ENCODE measurements at regions not wholly inside any gene's neighbourhood (a gene's known extent, or its start where the extent isn't known, plus 50 kb on each side); places are given as distances from the start of the nearest gene placed in this dataset.

DNA sequence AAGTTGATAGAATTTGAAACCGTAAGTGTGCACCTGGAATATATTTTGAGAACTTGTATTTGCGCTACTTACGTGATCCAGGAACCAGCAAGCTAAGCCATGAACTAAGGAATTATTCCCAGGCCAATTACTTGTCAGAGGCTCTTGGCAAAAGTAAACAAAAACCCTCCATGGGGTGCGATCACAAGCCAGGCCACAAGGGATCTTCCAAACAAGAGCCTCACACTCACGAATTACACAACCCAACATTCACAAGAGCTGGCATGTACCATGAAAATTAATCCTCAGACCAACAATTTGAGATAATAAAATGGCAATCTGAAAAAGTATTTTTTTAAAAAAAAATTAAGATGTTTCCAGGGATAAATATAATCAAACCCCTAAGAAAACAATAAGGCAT, 467.0 kb upstream of the AKR1E2 start:
- H3K4me3 ChIP-seq (ENCODE audit: low read depth, low read length), result no peak overlapping the region
- TF ChIP-seq MAX (IDR thresholded peaks at IDR 0.05; ENCODE audit: low read depth, low read length) (no peak), MYC (IDR thresholded peaks at IDR 0.05; ENCODE audit: low read depth, low read length) (no peak), POLR2A (IDR thresholded peaks at IDR 0.05; ENCODE audit: extremely low read depth, insufficient read length) (no peak)
- TF ChIP-seq, protein P1, sequence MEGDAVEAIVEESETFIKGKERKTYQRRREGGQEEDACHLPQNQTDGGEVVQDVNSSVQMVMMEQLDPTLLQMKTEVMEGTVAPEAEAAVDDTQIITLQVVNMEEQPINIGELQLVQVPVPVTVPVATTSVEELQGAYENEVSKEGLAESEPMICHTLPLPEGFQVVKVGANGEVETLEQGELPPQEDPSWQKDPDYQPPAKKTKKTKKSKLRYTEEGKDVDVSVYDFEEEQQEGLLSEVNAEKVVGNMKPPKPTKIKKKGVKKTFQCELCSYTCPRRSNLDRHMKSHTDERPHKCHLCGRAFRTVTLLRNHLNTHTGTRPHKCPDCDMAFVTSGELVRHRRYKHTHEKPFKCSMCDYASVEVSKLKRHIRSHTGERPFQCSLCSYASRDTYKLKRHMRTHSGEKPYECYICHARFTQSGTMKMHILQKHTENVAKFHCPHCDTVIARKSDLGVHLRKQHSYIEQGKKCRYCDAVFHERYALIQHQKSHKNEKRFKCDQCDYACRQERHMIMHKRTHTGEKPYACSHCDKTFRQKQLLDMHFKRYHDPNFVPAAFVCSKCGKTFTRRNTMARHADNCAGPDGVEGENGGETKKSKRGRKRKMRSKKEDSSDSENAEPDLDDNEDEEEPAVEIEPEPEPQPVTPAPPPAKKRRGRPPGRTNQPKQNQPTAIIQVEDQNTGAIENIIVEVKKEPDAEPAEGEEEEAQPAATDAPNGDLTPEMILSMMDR (IDR thresholded peaks at IDR 0.05; ENCODE audit: low read depth, low read length), result no peak
- DNase-seq (ENCODE audit: low read depth), result no peak

- no peak for TF ChIP-seq MYC (IDR thresholded peaks at IDR 0.05; ENCODE audit: low read depth, low read length)
- TF ChIP-seq, protein P1 (IDR thresholded peaks at IDR 0.05; ENCODE audit: low read depth, low read length), result no peak
- no peak for TF ChIP-seq POLR2A (IDR thresholded peaks at IDR 0.05; ENCODE audit: extremely low read depth, insufficient read length)
- no peak for TF ChIP-seq MAX (IDR thresholded peaks at IDR 0.05; ENCODE audit: low read depth, low read length)
- DNase-seq (ENCODE audit: low read depth), result no peak
- H3K4me3 ChIP-seq (ENCODE audit: low read depth, low read length), result no peak overlapping the region
Measured at GRCh38 chr10:4357911-4358310, 468.1 kb upstream of the AKR1E2 start.

DNA sequence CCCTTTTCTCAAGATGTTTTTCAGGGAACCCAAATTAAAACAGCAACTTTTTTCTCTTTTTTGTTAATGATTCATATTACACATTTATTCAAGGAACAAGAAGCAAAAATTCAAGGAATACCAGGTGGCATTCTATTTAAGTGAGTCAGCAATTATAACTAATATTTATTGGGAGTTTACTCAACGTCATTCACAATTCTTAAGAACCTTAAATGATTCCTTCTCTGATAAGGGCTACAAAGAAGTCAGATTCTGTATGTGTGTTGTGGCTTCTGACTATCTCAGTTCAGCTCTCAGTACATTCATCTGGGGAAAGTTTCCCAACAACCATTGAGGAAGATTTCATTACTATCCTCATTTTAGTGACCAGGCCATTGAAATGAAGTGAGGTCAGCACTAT, 470.7 kb upstream of the AKR1E2 start:
- no peak for TF ChIP-seq MYC (IDR thresholded peaks at IDR 0.05; ENCODE audit: low read depth, low read length)
- no peak for TF ChIP-seq MAX (IDR thresholded peaks at IDR 0.05; ENCODE audit: low read depth, low read length)
- TF ChIP-seq, protein P1 (IDR thresholded peaks at IDR 0.05; ENCODE audit: low read depth, low read length), result no peak
- TF ChIP-seq POLR2A (IDR thresholded peaks at IDR 0.05; ENCODE audit: extremely low read depth, insufficient read length), result no peak
- H3K4me3 ChIP-seq (ENCODE audit: low read depth, low read length), result no peak overlapping the region
- no peak for DNase-seq (ENCODE audit: low read depth)

- DNase-seq (ENCODE audit: low read depth), result no peak
- TF ChIP-seq, protein P1 (IDR thresholded peaks at IDR 0.05; ENCODE audit: low read depth, low read length), result no peak
- no peak overlapping the region for H3K4me3 ChIP-seq (ENCODE audit: low read depth, low read length)
Measured at GRCh38 chr10:4354382-4354812, 471.6 kb upstream of the AKR1E2 start.

DNA sequence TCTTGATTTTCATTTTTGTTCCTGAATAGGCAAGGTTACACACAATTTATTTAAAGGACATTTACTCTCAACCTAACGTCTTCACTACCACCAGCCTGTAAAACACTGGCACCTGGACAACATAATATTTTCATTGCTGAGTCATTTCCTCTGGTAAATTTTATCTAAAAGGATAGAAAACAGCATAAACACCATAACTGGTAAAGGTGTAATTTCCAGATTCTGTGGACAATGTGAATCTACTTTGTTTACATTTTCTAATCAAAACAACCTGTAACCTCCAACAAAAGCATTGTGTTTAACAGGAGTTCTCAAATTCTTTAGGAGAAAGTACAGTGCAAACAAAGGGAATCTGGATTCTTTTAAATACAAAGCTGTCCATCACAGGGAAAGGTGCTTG, 472.0 kb upstream of the AKR1E2 start:
- TF ChIP-seq MAX (IDR thresholded peaks at IDR 0.05; ENCODE audit: low read depth, low read length) (no peak), POLR2A (IDR thresholded peaks at IDR 0.05; ENCODE audit: extremely low read depth, insufficient read length) (no peak), MYC (IDR thresholded peaks at IDR 0.05; ENCODE audit: low read depth, low read length) (no peak)
- TF ChIP-seq, protein P1 (IDR thresholded peaks at IDR 0.05; ENCODE audit: low read depth, low read length), result no peak
- no peak for DNase-seq (ENCODE audit: low read depth)

DNA sequence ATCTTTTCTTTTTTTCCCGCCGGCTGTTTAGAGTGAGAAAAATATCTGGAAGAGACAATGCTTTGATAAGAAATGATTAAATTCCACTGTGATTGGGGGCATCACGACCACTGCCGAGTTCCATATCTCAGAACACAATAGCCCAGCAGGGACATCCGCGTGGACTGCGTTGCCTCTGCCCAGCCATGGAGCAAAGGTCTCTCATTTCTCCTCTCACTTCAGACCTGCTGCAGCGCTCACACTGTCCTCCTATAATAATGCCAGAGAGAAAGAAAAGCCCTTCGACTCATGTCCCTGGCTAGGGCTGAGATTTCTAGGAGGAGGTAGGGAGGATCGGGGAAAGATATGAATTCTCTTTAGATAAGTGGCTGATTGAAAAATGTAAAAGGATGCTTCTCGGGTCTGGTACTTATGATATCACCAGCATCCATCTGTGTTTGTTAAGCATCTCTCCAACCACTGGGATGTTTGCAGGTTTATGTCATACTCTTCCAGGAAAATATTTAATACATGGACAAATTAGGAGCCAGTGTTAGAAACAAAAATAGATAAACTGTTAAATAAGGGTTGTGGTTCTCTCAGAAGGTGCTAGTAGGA, 472.9 kb upstream of the AKR1E2 start:
- H3K4me3 ChIP-seq (ENCODE audit: low read depth, low read length), result no peak overlapping the region
- no peak for DNase-seq (ENCODE audit: low read depth)
- TF ChIP-seq MYC (IDR thresholded peaks at IDR 0.05; ENCODE audit: low read depth, low read length) (no peak), POLR2A (IDR thresholded peaks at IDR 0.05; ENCODE audit: extremely low read depth, insufficient read length) (no peak), MAX (IDR thresholded peaks at IDR 0.05; ENCODE audit: low read depth, low read length) (no peak)
- TF ChIP-seq, protein P1 (IDR thresholded peaks at IDR 0.05; ENCODE audit: low read depth, low read length), result no peak

More for the DNA sequence above, 472.0 kb upstream of the AKR1E2 start:
- no peak overlapping the region for H3K4me3 ChIP-seq (ENCODE audit: low read depth, low read length)

Measured in NB4 (cell line).